ENCODE measurements at regions not wholly inside any gene's neighbourhood (a gene's known extent, or its start where the extent isn't known, plus 50 kb on each side); places are given as distances from the start of the nearest gene placed in this dataset.
"Not testable (repeated sequence)": the region's sequence is repeated elsewhere in the genome, so short reads cannot be mapped to it uniquely, and the experiment has no call there.

- Mint-ChIP-seq H3K9me3 (peaks cover 2 to 8% (median 3%) of the 10 kb centered on the region in 7 donors), H3K4me3 (no peak overlapping the region), H3K4me1 (no peaks in the 10 kb centered on the region), H3K27me3 (peaks cover 28% of the 10 kb centered on the region), H3K36me3 (no peaks in the 10 kb centered on the region), H3K27ac (no peak overlapping the region)
- DNase-seq (no peak), ATAC-seq (ENCODE audit: low read depth in 2 of 2) (no peak)
- peaks cover 16% of the 10 kb centered on the region for H3K27me3 ChIP-seq (ENCODE audit: control insufficient read depth, insufficient read depth, low read length)
- no peaks in the 10 kb centered on the region for H3K4me1 ChIP-seq (ENCODE audit: control insufficient read depth, insufficient read depth, low read length, poor library complexity, severe bottlenecking)
- no peaks in the 10 kb centered on the region for H3K9me3 ChIP-seq (ENCODE audit: control insufficient read depth in 2 of 2, low read length in 2 of 2)
- no peak overlapping the region for H3K27ac ChIP-seq (ENCODE audit: insufficient read depth, low read length, poor library complexity, severe bottlenecking)
- no peak overlapping the region for H3K4me3 ChIP-seq (ENCODE audit: low read depth, low read length)
- no peaks in the 10 kb centered on the region for H3K36me3 ChIP-seq (ENCODE audit: control insufficient read depth, insufficient read depth, low read length)
Observed at GRCh38 chr1:198411240-198411639, 129.2 kb downstream of the ATP6V1G3 start.

DNA sequence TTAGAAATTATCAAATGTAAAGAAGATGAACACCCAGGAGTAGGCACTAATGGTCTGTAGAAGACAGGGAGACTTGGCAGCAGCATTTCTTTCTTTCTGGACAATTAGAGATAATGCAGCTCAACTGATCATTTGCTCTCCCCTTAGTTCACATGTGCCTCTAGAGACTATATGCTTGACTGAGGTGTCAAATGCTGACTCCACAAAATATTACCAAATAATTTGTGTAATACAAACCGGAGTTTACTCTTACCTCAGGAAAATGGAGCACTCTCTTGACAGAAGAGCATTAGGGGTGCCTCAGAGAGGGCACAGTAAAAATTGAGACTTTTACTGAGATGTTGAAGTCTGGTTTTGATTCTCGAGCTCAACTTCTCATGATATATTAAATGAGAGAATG is 131.8 kb downstream of the ATP6V1G3 start:
- ATAC-seq (ENCODE audit: low read depth in 2 of 2), result no peak
- H3K9me3 ChIP-seq (ENCODE audit: control insufficient read depth in 2 of 2, low read length in 2 of 2), result no peaks in the 10 kb centered on the region
- no peaks in the 10 kb centered on the region for H3K4me1 ChIP-seq (ENCODE audit: control insufficient read depth, insufficient read depth, low read length, poor library complexity, severe bottlenecking)
- DNase-seq, result no peak
- Mint-ChIP-seq H3K27ac (no peak overlapping the region), H3K4me1 (no peaks in the 10 kb centered on the region), H3K27me3 (peaks cover 3% of the 10 kb centered on the region), H3K36me3 (no peaks in the 10 kb centered on the region), H3K9me3 (peaks cover 2 to 7% (median 3%) of the 10 kb centered on the region in 7 donors), H3K4me3 (no peak overlapping the region)
- no peaks in the 10 kb centered on the region for H3K36me3 ChIP-seq (ENCODE audit: control insufficient read depth, insufficient read depth, low read length)
- H3K27ac ChIP-seq (ENCODE audit: insufficient read depth, low read length, poor library complexity, severe bottlenecking), result no peak overlapping the region
- H3K4me3 ChIP-seq (ENCODE audit: low read depth, low read length), result no peak overlapping the region
- peaks cover 12% of the 10 kb centered on the region for H3K27me3 ChIP-seq (ENCODE audit: control insufficient read depth, insufficient read depth, low read length)

DNA sequence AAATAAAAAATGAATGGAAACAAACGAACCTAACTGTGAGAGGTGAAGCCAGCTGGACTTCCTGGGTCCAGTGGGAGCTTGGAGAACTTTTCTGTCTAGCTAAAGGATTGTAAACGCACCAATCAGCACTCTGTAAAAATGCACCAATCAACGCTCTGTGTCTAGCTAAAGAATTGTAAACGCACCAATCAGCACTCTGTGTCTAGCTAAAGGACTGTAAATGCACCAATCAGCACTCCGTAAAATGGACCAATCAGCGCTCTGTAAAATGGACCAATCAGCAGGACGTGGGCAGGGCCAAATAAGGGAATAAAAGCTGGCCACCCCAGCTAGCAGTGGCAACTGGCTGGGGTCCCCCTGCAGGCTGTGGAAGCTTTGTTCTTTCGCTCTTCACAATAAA is 135.8 kb downstream of the ATP6V1G3 start:
- not testable (repeated sequence) for H3K4me3 Mint-ChIP-seq; H3K4me1 ChIP-seq (ENCODE audit: control insufficient read depth, insufficient read depth, low read length, poor library complexity, severe bottlenecking); H3K36me3 Mint-ChIP-seq; H3K27me3 Mint-ChIP-seq; H3K27me3 ChIP-seq (ENCODE audit: control insufficient read depth, insufficient read depth, low read length); ATAC-seq (ENCODE audit: low read depth in 2 of 2); H3K9me3 Mint-ChIP-seq; H3K27ac Mint-ChIP-seq; H3K9me3 ChIP-seq (ENCODE audit: control insufficient read depth in 2 of 2, low read length in 2 of 2); H3K36me3 ChIP-seq (ENCODE audit: control insufficient read depth, insufficient read depth, low read length); H3K27ac ChIP-seq (ENCODE audit: insufficient read depth, low read length, poor library complexity, severe bottlenecking); H3K4me3 ChIP-seq (ENCODE audit: low read depth, low read length); H3K4me1 Mint-ChIP-seq; DNase-seq

GRCh38 chr1:198400063-198400462 is 140.4 kb downstream of the ATP6V1G3 start:
- no peaks in the 10 kb centered on the region for H3K9me3 ChIP-seq (ENCODE audit: control insufficient read depth in 2 of 2, low read length in 2 of 2)
- Mint-ChIP-seq H3K27ac (no peak overlapping the region), H3K36me3 (no peaks in the 10 kb centered on the region), H3K27me3 (peaks cover 29% of the 10 kb centered on the region), H3K4me3 (no peak overlapping the region), H3K4me1 (peaks cover 0 to 3% (median 0%) of the 10 kb centered on the region in 4 donors), H3K9me3 (peaks cover 0 to 4% (median 0%) of the 10 kb centered on the region in 7 donors)
- H3K36me3 ChIP-seq (ENCODE audit: control insufficient read depth, insufficient read depth, low read length), result no peaks in the 10 kb centered on the region
- H3K27ac ChIP-seq (ENCODE audit: insufficient read depth, low read length, poor library complexity, severe bottlenecking), result no peak overlapping the region
- no peaks in the 10 kb centered on the region for H3K4me1 ChIP-seq (ENCODE audit: control insufficient read depth, insufficient read depth, low read length, poor library complexity, severe bottlenecking)
- no peak for DNase-seq
- peaks cover 2% of the 10 kb centered on the region for H3K27me3 ChIP-seq (ENCODE audit: control insufficient read depth, insufficient read depth, low read length)
- no peak overlapping the region for H3K4me3 ChIP-seq (ENCODE audit: low read depth, low read length)
- no peak for ATAC-seq (ENCODE audit: low read depth in 2 of 2)

DNA sequence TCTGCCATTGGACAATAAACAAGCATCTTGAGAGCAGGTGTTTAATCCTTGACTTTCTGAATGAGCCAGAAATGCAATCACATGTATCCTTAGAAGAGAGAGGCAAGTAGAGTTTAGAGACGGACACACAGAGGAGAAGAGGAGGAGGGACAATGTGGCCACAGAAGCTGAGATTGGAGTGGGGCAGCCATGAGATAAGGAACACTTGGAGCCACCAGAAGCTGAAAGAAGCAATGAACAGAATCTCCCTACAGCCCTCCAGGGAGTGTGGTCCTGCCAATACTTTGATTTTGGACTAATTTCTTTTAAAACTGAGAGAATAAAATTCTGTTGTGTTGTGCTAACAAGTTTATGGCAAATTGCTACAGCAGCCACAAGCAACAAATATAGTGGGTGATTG is 141.0 kb downstream of the ATP6V1G3 start:
- Mint-ChIP-seq H3K27ac (no peak overlapping the region), H3K27me3 (peaks cover 29% of the 10 kb centered on the region), H3K36me3 (no peaks in the 10 kb centered on the region), H3K4me3 (no peak overlapping the region), H3K4me1 (peaks cover 0 to 3% (median 0%) of the 10 kb centered on the region in 4 donors), H3K9me3 (peaks cover 0 to 4% (median 0%) of the 10 kb centered on the region in 7 donors)
- no peak for DNase-seq
- H3K4me1 ChIP-seq (ENCODE audit: control insufficient read depth, insufficient read depth, low read length, poor library complexity, severe bottlenecking), result no peaks in the 10 kb centered on the region
- H3K36me3 ChIP-seq (ENCODE audit: control insufficient read depth, insufficient read depth, low read length), result no peaks in the 10 kb centered on the region
- no peak for ATAC-seq (ENCODE audit: low read depth in 2 of 2)
- H3K9me3 ChIP-seq (ENCODE audit: control insufficient read depth in 2 of 2, low read length in 2 of 2), result no peaks in the 10 kb centered on the region
- no peak overlapping the region for H3K4me3 ChIP-seq (ENCODE audit: low read depth, low read length)
- peaks cover 2% of the 10 kb centered on the region for H3K27me3 ChIP-seq (ENCODE audit: control insufficient read depth, insufficient read depth, low read length)
- no peak overlapping the region for H3K27ac ChIP-seq (ENCODE audit: insufficient read depth, low read length, poor library complexity, severe bottlenecking)

DNA sequence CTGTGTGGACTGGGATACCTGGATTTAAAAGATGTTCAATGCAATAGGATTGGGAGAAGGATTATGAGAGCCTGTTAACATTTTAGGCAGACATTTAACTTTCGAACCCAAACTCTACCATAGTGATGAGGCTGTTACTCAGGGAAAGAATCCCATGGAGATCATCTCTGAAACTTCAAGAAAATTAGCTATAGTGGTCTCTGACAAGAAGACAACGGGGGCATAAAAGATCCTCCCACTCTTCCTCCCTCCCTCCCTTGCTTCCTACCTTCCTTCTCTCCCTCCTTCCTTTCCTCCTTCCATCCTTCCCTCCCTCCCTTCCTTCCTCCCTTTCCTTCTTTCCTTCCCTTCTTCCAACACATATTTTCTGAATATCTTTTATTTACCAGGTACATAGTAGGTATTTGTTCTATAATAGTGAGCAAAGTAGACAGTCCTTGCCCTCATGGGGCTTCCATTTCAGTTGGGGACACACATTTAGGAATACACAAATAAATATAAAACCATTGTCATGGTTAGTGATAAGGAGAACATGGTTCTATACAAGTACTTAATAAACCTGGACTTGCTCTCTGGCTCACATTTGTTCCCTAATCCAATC is 143.2 kb downstream of the ATP6V1G3 start:
- Mint-ChIP-seq H3K4me3 (no peak overlapping the region), H3K4me1 (peaks cover 0 to 3% (median 0%) of the 10 kb centered on the region in 4 donors), H3K27ac (no peak overlapping the region)

GRCh38 chr1:198391393-198392020 is 149.0 kb downstream of the ATP6V1G3 start:
- DNase-seq, result no peak
- Mint-ChIP-seq H3K9me3 (peaks cover 0 to 3% (median 0%) of the 10 kb centered on the region in 7 donors), H3K27ac (no peak overlapping the region), H3K4me1 (peaks cover 0 to 6% (median 0%) of the 10 kb centered on the region in 4 donors), H3K36me3 (no peaks in the 10 kb centered on the region), H3K27me3 (peaks cover 4% of the 10 kb centered on the region), H3K4me3 (no peak overlapping the region)
- peaks cover 4% of the 10 kb centered on the region for H3K27me3 ChIP-seq (ENCODE audit: control insufficient read depth, insufficient read depth, low read length)
- ATAC-seq (ENCODE audit: low read depth in 2 of 2), result no peak
- no peak overlapping the region for H3K27ac ChIP-seq (ENCODE audit: insufficient read depth, low read length, poor library complexity, severe bottlenecking)
- no peaks in the 10 kb centered on the region for H3K36me3 ChIP-seq (ENCODE audit: control insufficient read depth, insufficient read depth, low read length)
- no peak overlapping the region for H3K4me3 ChIP-seq (ENCODE audit: low read depth, low read length)
- no peaks in the 10 kb centered on the region for H3K9me3 ChIP-seq (ENCODE audit: control insufficient read depth in 2 of 2, low read length in 2 of 2)
- no peaks in the 10 kb centered on the region for H3K4me1 ChIP-seq (ENCODE audit: control insufficient read depth, insufficient read depth, low read length, poor library complexity, severe bottlenecking)

More for the DNA sequence above, 143.2 kb downstream of the ATP6V1G3 start:
- peaks cover 27% of the 10 kb centered on the region for H3K27me3 Mint-ChIP-seq
- DNase-seq (no peak), ATAC-seq (ENCODE audit: low read depth in 2 of 2) (no peak)
- Histone ChIP-seq H3K27me3 (ENCODE audit: control insufficient read depth, insufficient read depth, low read length) (peaks cover 2% of the 10 kb centered on the region), H3K27ac (ENCODE audit: insufficient read depth, low read length, poor library complexity, severe bottlenecking) (no peak overlapping the region), H3K4me1 (ENCODE audit: control insufficient read depth, insufficient read depth, low read length, poor library complexity, severe bottlenecking) (no peaks in the 10 kb centered on the region), H3K36me3 (ENCODE audit: control insufficient read depth, insufficient read depth, low read length) (no peaks in the 10 kb centered on the region), H3K9me3 (ENCODE audit: control insufficient read depth in 2 of 2, low read length in 2 of 2) (no peaks in the 10 kb centered on the region), H3K4me3 (ENCODE audit: low read depth, low read length) (no peak overlapping the region)
- no peaks in the 10 kb centered on the region for H3K36me3 Mint-ChIP-seq
- peaks cover 0 to 4% (median 0%) of the 10 kb centered on the region in 7 donors for H3K9me3 Mint-ChIP-seq

GRCh38 chr1:198387587-198387986 is 152.9 kb downstream of the ATP6V1G3 start:
- Mint-ChIP-seq H3K9me3 (peaks cover 0 to 5% (median 0%) of the 10 kb centered on the region in 7 donors), H3K4me1 (peaks cover 0 to 6% (median 0%) of the 10 kb centered on the region in 4 donors), H3K27ac (no peak overlapping the region), H3K4me3 (no peak overlapping the region), H3K36me3 (no peaks in the 10 kb centered on the region), H3K27me3 (no peaks in the 10 kb centered on the region)
- Histone ChIP-seq H3K27me3 (ENCODE audit: control insufficient read depth, insufficient read depth, low read length) (peaks cover 4% of the 10 kb centered on the region), H3K27ac (ENCODE audit: insufficient read depth, low read length, poor library complexity, severe bottlenecking) (no peak overlapping the region), H3K4me1 (ENCODE audit: control insufficient read depth, insufficient read depth, low read length, poor library complexity, severe bottlenecking) (no peaks in the 10 kb centered on the region), H3K36me3 (ENCODE audit: control insufficient read depth, insufficient read depth, low read length) (no peaks in the 10 kb centered on the region), H3K9me3 (ENCODE audit: control insufficient read depth in 2 of 2, low read length in 2 of 2) (no peaks in the 10 kb centered on the region), H3K4me3 (ENCODE audit: low read depth, low read length) (no peak overlapping the region)
- no peak for ATAC-seq (ENCODE audit: low read depth in 2 of 2)
- no peak for DNase-seq
